H1 (cell line): ENCODE measurements at regions not wholly inside any gene's neighbourhood (a gene's known extent, or its start where the extent isn't known, plus 50 kb on each side); places are given as distances from the start of the nearest gene placed in this dataset.

ENCODE experiments used
- ASH2L ChIP-seq: fragments of 200-600, 300-600 bp; sonication (generic); IDR thresholded peaks from one replicate; pipeline ENCODE4 v1.7.1; 2017; ENCODE audit warnings: low read length
- CTBP2 ChIP-seq: IDR thresholded peaks from 2 replicates; pipeline ENCODE4 v1.7.0; 2011; ENCODE audit warnings: borderline replicate concordance, mild to moderate bottlenecking, moderate library complexity, mixed read lengths, low read length; ENCODE audit not compliant: insufficient read depth, insufficient read length
- EZH2 ChIP-seq: fragments of 200-600 bp; sonication (generic); IDR thresholded peaks from 2 replicates; pipeline ENCODE4 v1.7.1; 2012; ENCODE audit warnings: low read depth, mild to moderate bottlenecking, moderate library complexity, low read length, inconsistent platforms; ENCODE audit not compliant: severe bottlenecking
- GTF2F1 ChIP-seq: IDR thresholded peaks from 2 replicates; pipeline ENCODE4 v1.6.1; 2012; ENCODE audit warnings: low read depth, low read length, improper control_type of control experiment, borderline replicate concordance
- HDAC6 ChIP-seq: IDR thresholded peaks from one replicate; pipeline ENCODE4 v1.7.1; 2012; ENCODE audit warnings: low read depth, mild to moderate bottlenecking, inconsistent platforms, low read length, moderate library complexity
- KDM1A ChIP-seq: fragments of 200-600, 300-600 bp; sonication (generic); IDR thresholded peaks from 2 replicates; pipeline ENCODE4 v1.7.1; 2016; ENCODE audit warnings: mild to moderate bottlenecking, low read length, borderline replicate concordance
- NANOG ChIP-seq: IDR thresholded peaks from 2 replicates; pipeline ENCODE4 v1.6.1; 2011; ENCODE audit warnings: low read length, low read depth, mild to moderate bottlenecking, inconsistent platforms; ENCODE audit not compliant: insufficient read depth, poor library complexity, severe bottlenecking
- SP4 ChIP-seq: IDR thresholded peaks from 2 replicates; pipeline ENCODE4 v1.6.1; 2012; ENCODE audit warnings: low read length, inconsistent platforms
- TF ChIP-seq, protein P1 (sequence below), 3 experiments: IDR thresholded peaks; 1 replicate in 2 of 3; 2 replicates in 1 of 3; pipeline versions ENCODE4 v1.5.1 to v1.6.1; 2011; ENCODE audit warnings: low read length in 3 of 3, mild to moderate bottlenecking in 3 of 3, inconsistent platforms in 2 of 3, low read depth in 1 of 3, moderate library complexity in 1 of 3; ENCODE audit not compliant: insufficient read depth in 1 of 3; ENCODE audit errors: control extremely low read depth in 1 of 3

DNA sequence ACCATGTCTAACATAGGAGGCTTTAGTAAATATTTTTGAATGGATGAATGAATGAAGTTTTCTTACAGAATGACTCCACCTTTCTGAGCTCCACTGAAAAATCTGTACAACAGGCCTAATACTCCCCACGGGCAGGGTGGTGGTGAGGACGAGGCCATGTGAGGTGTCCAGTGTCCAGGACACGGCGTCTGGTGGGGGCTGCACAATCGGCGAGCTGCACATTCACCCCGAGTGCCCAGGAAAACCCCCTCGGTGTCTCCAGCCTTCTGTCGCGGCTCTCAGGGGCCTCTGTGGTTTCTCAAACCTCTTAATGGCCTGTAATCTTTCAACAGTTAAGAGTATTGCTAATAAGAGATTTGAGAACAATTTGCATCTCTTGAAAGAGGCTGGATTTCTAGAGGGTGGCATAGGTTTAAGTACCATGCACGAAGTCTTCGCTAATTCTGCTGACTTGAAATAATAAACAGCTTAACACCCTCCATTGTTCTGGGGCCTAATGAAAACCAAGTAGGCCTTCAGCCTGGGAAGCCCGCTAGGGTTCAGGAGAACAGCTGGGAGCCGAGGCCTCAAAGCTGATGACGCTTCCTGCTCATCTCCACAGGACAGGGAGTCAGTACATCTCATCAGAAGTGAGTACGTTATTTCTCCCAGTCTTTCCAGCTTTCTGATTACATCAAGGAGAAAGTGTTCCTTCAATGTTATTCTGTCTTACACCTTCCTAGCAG, 304.6 kb upstream of the FOXF1 start (continued):
- TF ChIP-seq, protein P1, sequence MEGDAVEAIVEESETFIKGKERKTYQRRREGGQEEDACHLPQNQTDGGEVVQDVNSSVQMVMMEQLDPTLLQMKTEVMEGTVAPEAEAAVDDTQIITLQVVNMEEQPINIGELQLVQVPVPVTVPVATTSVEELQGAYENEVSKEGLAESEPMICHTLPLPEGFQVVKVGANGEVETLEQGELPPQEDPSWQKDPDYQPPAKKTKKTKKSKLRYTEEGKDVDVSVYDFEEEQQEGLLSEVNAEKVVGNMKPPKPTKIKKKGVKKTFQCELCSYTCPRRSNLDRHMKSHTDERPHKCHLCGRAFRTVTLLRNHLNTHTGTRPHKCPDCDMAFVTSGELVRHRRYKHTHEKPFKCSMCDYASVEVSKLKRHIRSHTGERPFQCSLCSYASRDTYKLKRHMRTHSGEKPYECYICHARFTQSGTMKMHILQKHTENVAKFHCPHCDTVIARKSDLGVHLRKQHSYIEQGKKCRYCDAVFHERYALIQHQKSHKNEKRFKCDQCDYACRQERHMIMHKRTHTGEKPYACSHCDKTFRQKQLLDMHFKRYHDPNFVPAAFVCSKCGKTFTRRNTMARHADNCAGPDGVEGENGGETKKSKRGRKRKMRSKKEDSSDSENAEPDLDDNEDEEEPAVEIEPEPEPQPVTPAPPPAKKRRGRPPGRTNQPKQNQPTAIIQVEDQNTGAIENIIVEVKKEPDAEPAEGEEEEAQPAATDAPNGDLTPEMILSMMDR (IDR thresholded peaks at IDR 0.05; ENCODE audit: control extremely low read depth in 1 of 3, insufficient read depth in 1 of 3, low read depth in 1 of 3, low read length in 3 of 3): no peak
- no peak for TF ChIP-seq HDAC6
- TF ChIP-seq CTBP2: no peak
- TF ChIP-seq KDM1A: no peak
- TF ChIP-seq EZH2: no peak
- no peak for TF ChIP-seq ASH2L
- no peak for TF ChIP-seq NANOG
- no peak for TF ChIP-seq SP4
- no peak for TF ChIP-seq GTF2F1
